Effector memory CD4-positive, alpha-beta T cell (primary cell): ENCODE measurements at regions not wholly inside any gene's neighbourhood (a gene's known extent, or its start where the extent isn't known, plus 50 kb on each side); places are given as distances from the start of the nearest gene placed in this dataset.
"Not testable (repeated sequence)": the region's sequence is repeated elsewhere in the genome, so short reads cannot be mapped to it uniquely, and the experiment has no call there.

Source experiments
- DNase-seq, 3 donors: peaks; one replicate each; pipeline ENCODE4 v3.0.0-alpha.2; 2020
- H3K27ac ChIP-seq: 2 replicates; pipeline ENCODE4 v1.7.0; 2013; ENCODE audit warnings: mild to moderate bottlenecking, low read length, moderate library complexity; ENCODE audit not compliant: insufficient read depth, poor library complexity, severe bottlenecking
- H3K27me3 ChIP-seq: replicated peaks from 2 replicates; pipeline ENCODE4 v1.7.0; 2013; ENCODE audit warnings: mild to moderate bottlenecking, low read length; ENCODE audit not compliant: insufficient read depth, control insufficient read depth, poor library complexity, severe bottlenecking
- H3K36me3 ChIP-seq: 2 replicates; pipeline ENCODE4 v1.7.0; 2013; ENCODE audit warnings: mild to moderate bottlenecking, low read length, moderate library complexity; ENCODE audit not compliant: control insufficient read depth, insufficient read depth
- H3K4me1 ChIP-seq: 2 replicates; pipeline ENCODE4 v1.7.0; 2013; ENCODE audit warnings: low read length, mild to moderate bottlenecking; ENCODE audit not compliant: control insufficient read depth, insufficient read depth, poor library complexity, severe bottlenecking
- H3K4me3 ChIP-seq: 2 replicates; pipeline ENCODE4 v1.7.0; 2013; ENCODE audit warnings: low read length, low read depth, mild to moderate bottlenecking; ENCODE audit not compliant: insufficient read depth, poor library complexity, severe bottlenecking
- H3K9me3 ChIP-seq: 2 replicates; pipeline ENCODE4 v1.7.0; 2013; ENCODE audit warnings: mild to moderate bottlenecking, low read length, moderate library complexity; ENCODE audit not compliant: control insufficient read depth

DNA sequence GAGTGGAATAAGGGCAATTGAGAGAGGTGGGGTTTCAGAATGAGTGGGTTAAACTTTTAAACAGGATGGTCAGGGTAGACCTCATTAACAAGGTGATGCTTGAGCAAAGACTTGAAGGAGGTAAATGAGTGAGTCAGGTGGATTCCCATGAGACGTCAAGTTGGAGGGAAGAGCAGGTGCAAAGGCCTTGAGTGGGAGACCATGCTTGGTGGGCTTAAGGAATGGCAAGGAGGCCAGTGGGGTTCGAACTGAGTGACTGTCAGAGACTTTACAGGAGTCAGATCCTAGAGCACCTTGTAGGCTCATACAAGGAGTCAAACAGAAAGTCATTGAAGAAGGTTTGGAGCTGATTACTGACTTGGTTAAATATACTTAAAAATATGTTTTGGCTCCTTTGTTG, 284.1 kb downstream of the CYRIA start:
- no peaks in the 10 kb centered on the region for H3K4me1 ChIP-seq
- no peaks in the 10 kb centered on the region for H3K27me3 ChIP-seq
- no peak overlapping the region for H3K27ac ChIP-seq
- no peaks in the 10 kb centered on the region for H3K36me3 ChIP-seq
- no peak for DNase-seq
- no peak overlapping the region for H3K4me3 ChIP-seq
- H3K9me3 ChIP-seq: no peaks in the 10 kb centered on the region

DNA sequence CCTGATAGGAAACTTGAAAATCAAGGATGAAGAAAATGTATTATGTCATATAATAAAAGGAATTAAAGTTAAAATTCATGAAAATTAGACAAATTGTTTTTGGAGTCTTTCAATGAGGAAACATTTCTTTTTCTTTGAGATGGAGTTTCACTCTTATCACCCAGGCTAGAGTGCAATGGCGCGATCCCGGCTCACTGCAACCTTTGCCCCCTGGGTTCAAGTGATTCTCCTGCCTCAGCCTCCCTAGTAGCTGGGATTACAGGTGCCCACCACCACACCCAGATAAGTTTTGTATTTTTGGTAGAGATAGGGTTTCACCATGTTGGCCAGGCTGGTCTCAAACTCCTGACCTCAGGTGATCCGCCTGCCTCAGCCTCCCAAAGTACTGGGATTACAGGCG, 285.7 kb downstream of the CYRIA start:
- not testable (repeated sequence) for H3K4me3 ChIP-seq, H3K27me3 ChIP-seq, DNase-seq, H3K4me1 ChIP-seq, H3K36me3 ChIP-seq, H3K9me3 ChIP-seq, H3K27ac ChIP-seq

DNA sequence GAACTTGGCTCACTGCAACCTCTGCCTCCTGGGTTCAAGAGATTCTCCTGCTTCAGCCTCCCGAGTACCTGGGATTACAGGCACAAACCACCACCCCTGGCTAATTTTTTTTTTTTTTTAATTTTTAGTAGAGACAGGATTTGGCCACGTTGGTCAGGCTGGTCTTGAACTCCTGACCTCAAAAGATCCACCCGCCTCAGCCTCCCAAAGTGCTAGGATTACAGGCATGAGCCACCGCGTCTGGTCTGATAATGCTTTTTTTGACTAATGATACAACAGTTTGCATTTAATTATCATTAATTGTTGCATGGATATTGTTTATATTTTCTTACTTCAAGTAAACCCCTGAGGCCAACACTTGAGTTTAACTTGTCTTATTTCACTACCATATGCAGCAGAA, 286.6 kb downstream of the CYRIA start:
- not testable (repeated sequence) for H3K36me3 ChIP-seq, DNase-seq, H3K27ac ChIP-seq

DNA sequence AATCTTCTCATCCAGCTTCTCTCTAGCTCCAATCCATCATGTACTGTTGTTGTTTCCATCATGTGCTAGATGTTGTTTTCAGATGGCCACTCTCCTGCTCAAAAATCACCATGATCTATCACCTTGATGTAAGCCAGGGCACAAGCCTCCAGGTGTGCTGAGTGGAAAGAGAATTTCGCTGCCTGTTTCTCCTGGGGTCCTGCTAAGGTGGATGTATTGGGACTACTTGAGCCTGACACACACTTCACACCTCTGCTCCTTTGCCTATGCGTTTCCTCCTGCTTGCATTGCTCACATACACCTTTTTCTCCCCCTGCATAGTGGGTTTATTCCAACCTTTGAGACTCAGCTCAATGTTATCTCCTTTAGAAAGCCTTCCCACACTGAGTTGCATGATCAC, 287.6 kb downstream of the CYRIA start:
- no peaks in the 10 kb centered on the region for H3K4me1 ChIP-seq
- H3K27me3 ChIP-seq: no peaks in the 10 kb centered on the region
- H3K27ac ChIP-seq: no peak overlapping the region
- H3K36me3 ChIP-seq: no peaks in the 10 kb centered on the region
- H3K9me3 ChIP-seq: no peaks in the 10 kb centered on the region
- no peak for DNase-seq
- H3K4me3 ChIP-seq: no peak overlapping the region

More for the DNA sequence above, 286.6 kb downstream of the CYRIA start:
- H3K27me3 ChIP-seq, H3K9me3 ChIP-seq, H3K4me1 ChIP-seq, H3K4me3 ChIP-seq: not testable (repeated sequence)

DNA sequence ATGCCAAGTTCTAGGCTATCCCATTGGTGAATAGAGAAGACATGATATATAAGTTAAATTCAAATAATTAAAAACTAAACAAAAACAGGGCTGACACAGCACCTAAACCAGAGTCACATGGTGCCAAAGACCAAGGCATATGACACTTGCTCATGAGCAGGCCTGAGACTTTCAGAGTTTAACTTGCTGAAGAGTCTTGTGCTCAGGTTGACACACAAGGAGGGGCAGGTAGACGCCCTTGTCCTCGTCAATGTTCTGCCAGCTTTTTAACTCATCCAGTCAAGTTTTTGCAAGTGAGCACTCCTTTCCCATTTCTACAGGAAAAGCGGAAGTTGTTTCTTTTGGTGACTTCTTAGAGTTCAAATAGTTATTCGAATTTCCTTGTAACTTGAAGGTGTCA, 289.7 kb downstream of the CYRIA start:
- Histone ChIP-seq H3K27me3 (no peaks in the 10 kb centered on the region), H3K4me1 (no peaks in the 10 kb centered on the region), H3K27ac (no peak overlapping the region), H3K36me3 (no peaks in the 10 kb centered on the region), H3K4me3 (no peak overlapping the region), H3K9me3 (no peaks in the 10 kb centered on the region)
- no peak for DNase-seq

DNA sequence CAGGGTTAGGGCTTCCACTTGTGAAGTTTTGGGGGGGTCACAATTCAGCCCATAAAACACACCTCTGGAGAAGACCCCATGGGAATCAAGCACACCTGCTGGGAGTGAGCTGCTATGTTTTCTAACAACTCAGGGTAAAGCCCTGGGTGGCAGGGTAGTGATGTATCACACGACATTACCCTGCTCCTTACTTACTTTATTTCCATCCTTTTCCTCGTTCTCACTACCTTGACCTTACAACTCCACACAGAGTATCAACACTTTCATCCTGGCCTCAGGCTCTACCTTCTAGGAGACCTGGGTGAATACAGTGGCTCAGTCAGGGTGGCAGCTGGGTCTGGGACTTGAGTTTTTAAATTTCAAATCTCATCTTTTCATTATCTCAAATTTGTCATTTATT, 290.3 kb downstream of the CYRIA start:
- Histone ChIP-seq H3K4me1 (no peaks in the 10 kb centered on the region), H3K4me3 (no peak overlapping the region), H3K27me3 (no peaks in the 10 kb centered on the region), H3K27ac (no peak overlapping the region), H3K9me3 (no peaks in the 10 kb centered on the region), H3K36me3 (no peaks in the 10 kb centered on the region)
- no peak for DNase-seq

DNA sequence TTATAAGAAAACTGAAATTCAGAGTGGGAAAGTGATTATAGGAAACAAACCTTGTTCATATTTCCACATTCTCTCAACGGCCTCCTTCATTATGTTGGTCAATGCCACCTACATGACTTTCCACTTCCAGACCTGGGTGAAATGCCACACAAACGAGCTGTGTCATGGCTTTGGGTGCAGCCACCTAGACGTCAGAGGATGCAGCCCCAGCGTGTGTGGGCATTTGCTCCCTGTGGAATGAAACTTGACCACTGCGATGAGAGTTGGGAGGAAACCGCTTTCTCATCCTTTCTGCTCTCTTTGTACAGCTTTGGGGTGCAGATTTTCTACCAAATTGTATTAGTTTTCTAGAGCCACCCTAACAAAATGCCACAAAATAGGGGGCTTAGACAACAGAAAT, 291.0 kb downstream of the CYRIA start:
- Histone ChIP-seq H3K36me3 (no peaks in the 10 kb centered on the region), H3K4me3 (no peak overlapping the region), H3K4me1 (no peaks in the 10 kb centered on the region), H3K27me3 (no peaks in the 10 kb centered on the region), H3K9me3 (no peaks in the 10 kb centered on the region), H3K27ac (no peak overlapping the region)
- no peak for DNase-seq

DNA sequence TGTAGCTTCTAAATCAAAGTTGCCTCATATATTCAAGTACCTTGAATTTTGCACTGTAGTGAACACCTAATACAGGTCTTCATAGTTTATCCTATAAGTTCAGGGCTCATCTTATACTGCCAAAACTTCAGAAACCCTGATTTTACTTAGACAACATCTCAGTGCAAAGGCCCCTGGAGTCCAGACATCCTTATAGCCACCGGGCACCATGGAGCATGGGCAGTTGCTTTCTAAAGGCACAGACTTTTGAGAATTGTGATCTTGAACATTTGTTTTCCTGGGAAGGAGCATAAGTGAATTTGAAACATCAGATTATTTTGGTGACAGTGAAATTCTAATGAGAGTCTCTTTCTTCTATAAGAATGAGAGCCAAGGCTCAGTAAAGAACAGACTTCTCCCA, 292.3 kb downstream of the CYRIA start:
- H3K27me3 ChIP-seq: no peaks in the 10 kb centered on the region
- no peak overlapping the region for H3K27ac ChIP-seq
- no peaks in the 10 kb centered on the region for H3K4me1 ChIP-seq
- H3K36me3 ChIP-seq: no peaks in the 10 kb centered on the region
- H3K9me3 ChIP-seq: no peaks in the 10 kb centered on the region
- H3K4me3 ChIP-seq: no peak overlapping the region
- no peak for DNase-seq

DNA sequence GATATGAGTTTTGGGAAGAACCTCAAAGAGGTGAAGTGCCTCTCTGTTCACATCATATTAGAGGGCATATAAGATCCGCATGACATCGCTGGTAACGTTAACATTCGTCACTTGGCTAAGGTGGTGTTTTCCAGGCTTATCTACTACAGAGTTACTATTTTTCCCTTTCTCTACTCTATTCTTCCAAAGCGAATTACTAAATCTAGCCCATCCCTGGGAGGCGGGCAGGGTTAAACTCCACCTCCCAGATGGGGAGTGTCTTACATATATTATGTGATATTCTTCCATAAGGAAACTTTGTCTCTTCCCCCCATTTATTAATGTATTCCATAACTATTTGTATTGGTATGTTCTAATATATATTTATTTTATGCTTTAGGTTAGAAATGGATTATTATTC, 293.9 kb downstream of the CYRIA start:
- no peak for DNase-seq
- no peak overlapping the region for H3K27ac ChIP-seq
- H3K4me1 ChIP-seq: no peaks in the 10 kb centered on the region
- H3K36me3 ChIP-seq: no peaks in the 10 kb centered on the region
- no peak overlapping the region for H3K4me3 ChIP-seq
- no peaks in the 10 kb centered on the region for H3K9me3 ChIP-seq
- H3K27me3 ChIP-seq: no peaks in the 10 kb centered on the region

DNA sequence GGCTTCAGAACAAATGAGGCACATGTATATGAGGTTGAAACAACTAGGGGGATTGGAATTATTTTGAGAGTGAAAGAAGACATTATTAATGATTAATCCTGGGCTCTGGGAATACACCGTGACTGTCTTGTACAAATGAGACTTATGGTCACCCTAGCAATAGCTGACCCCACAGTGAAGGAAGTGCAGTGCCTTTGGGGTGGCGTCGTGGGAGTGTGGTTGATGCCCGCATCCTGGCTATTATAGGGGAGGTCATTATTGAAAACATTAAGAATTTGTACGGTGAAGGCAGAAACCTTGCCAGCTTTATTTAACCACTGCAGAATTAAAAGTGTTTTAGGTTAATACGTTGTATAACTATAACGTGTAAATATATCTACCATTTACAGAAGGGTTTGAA, 296.7 kb downstream of the CYRIA start:
- Histone ChIP-seq H3K4me1 (no peaks in the 10 kb centered on the region), H3K27ac (no peak overlapping the region), H3K4me3 (no peak overlapping the region), H3K9me3 (no peaks in the 10 kb centered on the region), H3K36me3 (no peaks in the 10 kb centered on the region), H3K27me3 (no peaks in the 10 kb centered on the region)
- no peak for DNase-seq

DNA sequence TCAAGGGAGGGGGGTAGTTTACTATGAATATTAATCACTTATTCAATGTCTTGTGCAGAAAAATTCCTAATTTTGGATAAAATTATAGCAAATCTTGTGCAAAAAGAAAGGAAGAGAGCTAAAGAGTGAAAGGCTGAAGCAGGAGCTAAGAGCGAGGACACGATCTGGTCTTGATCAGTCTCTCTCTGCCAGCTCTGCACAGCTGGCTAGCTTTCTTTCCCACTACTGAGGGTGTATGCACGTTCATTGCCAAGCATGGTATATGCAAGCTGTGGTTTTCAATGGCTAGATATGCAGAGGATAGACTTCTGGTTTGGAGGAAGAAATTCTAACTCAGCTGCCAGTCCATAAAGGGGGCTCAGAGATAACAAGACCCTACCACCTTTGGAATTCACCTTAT, 297.3 kb downstream of the CYRIA start:
- Histone ChIP-seq H3K27ac (no peak overlapping the region), H3K9me3 (no peaks in the 10 kb centered on the region), H3K27me3 (no peaks in the 10 kb centered on the region), H3K4me3 (no peak overlapping the region), H3K4me1 (no peaks in the 10 kb centered on the region), H3K36me3 (no peaks in the 10 kb centered on the region)
- DNase-seq: no peak
